Mucosa of rectum (tissue), 2 donors: ENCODE measurements at regions not wholly inside any gene's neighbourhood (a gene's known extent, or its start where the extent isn't known, plus 50 kb on each side); places are given as distances from the start of the nearest gene placed in this dataset.

Source experiments
- H3K27ac ChIP-seq, 2 donors: one replicate each; pipeline ENCODE4 v1.7.0; 2013; ENCODE audit warnings: inconsistent platforms in 2 of 2, low read depth in 2 of 2, low read length in 2 of 2
- H3K27me3 ChIP-seq, 2 donors: one replicate each; pipeline ENCODE4 v1.7.0; 2013; ENCODE audit warnings: low read length in 2 of 2; ENCODE audit not compliant: control insufficient read depth in 2 of 2, insufficient read depth in 2 of 2
- H3K36me3 ChIP-seq, 2 donors: one replicate each; pipeline ENCODE4 v1.7.0; 2013; ENCODE audit warnings: low read length in 2 of 2; ENCODE audit not compliant: control insufficient read depth in 2 of 2, insufficient read depth in 2 of 2
- H3K4me1 ChIP-seq, 2 donors: one replicate each; pipeline ENCODE4 v1.7.0; 2013; ENCODE audit warnings: low read length in 2 of 2, mild to moderate bottlenecking in 1 of 2; ENCODE audit not compliant: control insufficient read depth in 2 of 2, insufficient read depth in 2 of 2
- H3K4me3 ChIP-seq, 2 donors: one replicate each; pipeline ENCODE4 v1.7.0; 2013; ENCODE audit warnings: low read length in 2 of 2
- H3K9ac ChIP-seq, 2 donors: one replicate each; pipeline ENCODE4 v1.7.0; 2013; ENCODE audit warnings: low read length in 2 of 2, low read depth in 1 of 2, mild to moderate bottlenecking in 1 of 2
- H3K9me3 ChIP-seq, 2 donors: one replicate each; pipeline ENCODE4 v1.7.0; 2013; ENCODE audit warnings: low read length in 2 of 2; ENCODE audit not compliant: control insufficient read depth in 2 of 2
- donor health status: healthy.
- donor health status: Normal muscosa, but diverticular disease.

DNA sequence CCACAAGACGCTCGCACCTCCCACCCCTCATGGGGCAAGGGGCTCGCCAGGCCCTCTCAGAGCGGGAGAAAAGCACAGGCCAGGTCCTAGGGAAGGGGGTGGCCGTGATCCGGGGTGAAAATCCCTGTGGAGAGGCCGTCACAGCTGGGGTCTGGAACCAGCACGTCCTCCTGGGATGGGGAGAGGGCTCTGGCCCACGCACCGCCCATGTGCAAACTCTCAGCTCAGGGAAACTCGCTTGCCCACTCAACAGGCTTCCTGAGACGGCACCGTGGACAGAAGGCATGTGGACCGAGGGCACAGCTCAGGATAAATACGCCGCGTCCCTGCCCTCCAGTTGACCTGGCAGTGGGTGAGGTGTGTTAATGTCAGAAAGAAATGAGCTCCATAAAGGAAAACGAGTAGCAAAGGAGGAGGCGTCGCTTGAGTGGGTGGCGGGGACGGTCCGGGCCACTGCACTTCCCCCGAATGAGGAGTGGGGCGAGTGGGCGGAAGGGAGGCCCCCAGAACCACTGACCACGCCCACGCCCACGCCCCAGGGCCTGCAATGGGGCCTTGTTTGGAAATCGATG lies 57.6 kb upstream of the GALNT9 start:
- Histone ChIP-seq H3K36me3 (no peaks in the 10 kb centered on the region), H3K9ac (no peak overlapping the region), H3K27ac (no peak overlapping the region), H3K4me3 (no peak overlapping the region), H3K4me1 (no peaks in the 10 kb centered on the region), H3K9me3 (no peaks in the 10 kb centered on the region), H3K27me3 (peaks cover 15 to 27% of the 10 kb centered on the region in 2 donors)

DNA sequence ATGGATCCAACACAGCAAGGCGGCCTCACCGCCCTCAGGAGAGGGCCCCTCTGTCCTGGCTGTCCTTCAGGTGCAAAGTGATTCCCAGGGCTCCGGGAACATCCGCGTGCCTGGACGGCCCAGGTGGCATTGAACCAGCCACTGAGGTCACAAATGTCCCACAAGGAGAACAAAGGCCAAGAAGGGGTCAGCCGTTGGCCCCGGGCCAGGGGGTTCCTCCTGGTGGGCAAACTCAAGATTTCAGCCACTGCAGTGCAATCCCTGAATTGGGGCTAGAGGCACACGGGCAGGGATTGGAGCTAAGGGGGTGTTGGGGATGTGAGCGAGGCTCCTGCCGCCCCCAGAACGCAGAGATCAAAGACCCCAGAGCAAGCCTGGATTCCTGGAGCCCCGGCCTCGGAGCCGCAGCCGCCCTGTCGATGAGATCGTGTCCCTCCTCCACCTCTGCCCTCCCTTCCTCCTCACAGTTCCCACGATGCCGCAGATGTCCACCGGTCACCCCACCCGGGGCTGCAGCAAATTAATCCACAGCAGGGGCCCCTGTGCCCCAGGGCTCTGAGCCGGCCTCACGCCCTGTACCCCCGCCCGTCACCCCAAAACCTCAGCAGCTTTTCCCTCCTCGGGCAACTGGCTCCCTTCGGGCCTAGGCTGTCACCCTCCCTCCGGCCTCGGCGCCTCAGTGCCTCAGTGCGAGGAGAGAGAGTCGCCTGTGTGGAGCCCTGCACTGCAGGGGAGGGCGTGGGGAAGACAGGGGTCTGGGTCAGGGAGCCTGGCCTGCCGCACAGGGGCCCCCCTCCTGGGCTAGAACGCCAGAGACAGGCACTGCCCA lies 56.7 kb upstream of the GALNT9 start:
- Histone ChIP-seq H3K9ac (no peak overlapping the region), H3K36me3 (no peaks in the 10 kb centered on the region), H3K4me1 (no peaks in the 10 kb centered on the region), H3K9me3 (no peaks in the 10 kb centered on the region), H3K4me3 (no peak overlapping the region), H3K27ac (no peak overlapping the region), H3K27me3 (peaks cover 19 to 28% of the 10 kb centered on the region in 2 donors)

DNA sequence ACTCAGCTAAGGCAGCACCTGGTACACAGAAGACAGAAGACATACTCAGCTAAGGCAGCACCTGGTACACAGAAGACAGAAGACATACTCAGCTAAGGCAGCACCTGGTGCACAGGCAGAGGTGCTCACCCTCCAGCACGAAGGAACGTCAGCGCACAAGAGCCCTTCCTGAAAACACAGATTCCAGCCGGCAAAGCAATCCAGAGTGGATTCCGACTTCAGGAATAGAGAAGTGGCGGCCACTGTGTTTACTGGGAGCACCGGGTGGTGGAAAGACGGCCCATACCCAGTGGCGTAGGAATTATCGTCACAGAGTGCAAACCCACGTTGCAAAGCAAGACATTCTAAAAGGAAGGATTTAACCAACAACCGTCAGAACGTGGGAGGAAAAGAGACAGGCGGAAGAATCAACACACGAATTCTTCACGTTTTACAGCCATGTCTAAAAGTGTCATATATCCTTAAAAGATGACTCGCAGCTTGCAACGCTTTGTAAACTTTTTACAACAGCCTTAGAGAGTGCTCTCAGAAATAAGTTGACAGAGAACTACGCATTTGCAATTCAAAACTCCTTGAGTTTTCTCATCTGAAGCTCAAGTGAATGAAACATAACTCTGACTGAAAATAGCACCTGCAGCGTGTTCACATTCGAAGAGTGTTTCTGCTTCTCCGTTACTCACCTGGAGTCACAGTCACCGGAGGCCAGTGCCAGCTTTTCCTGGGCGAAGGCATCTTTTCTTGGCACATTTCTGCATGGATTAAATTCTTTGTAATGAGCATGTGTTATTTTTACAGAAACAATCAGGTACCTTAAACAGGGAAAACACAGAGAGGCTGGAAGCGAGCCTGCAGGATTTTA lies 55.8 kb upstream of the GALNT9 start:
- H3K9ac ChIP-seq, result no peak overlapping the region
- peaks cover 23 to 35% of the 10 kb centered on the region in 2 donors for H3K27me3 ChIP-seq
- H3K4me1 ChIP-seq, result no peaks in the 10 kb centered on the region
- no peaks in the 10 kb centered on the region for H3K9me3 ChIP-seq
- H3K36me3 ChIP-seq, result no peaks in the 10 kb centered on the region
- H3K27ac ChIP-seq, result no peak overlapping the region
- H3K4me3 ChIP-seq, result no peak overlapping the region

DNA sequence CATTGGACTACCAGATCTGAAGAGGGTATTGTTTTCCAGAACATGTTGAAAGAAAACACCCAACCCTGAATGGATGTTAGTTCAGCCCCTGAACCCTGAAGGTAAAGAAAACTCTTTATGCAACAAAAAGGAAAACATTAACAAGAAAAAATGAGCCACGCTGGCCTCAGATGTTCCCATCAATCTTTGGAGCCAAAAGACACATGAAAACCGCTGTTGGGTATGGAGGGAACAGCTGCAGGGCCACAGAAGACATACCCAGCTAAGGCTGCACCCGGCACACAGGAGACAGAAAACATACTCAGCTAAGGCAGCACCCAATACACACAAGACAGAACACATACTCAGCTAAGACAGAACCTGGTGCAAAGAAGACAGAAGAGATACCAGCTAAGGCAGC lies 51.3 kb upstream of the GALNT9 start:
- no peaks in the 10 kb centered on the region for H3K36me3 ChIP-seq
- no peak overlapping the region for H3K4me3 ChIP-seq
- no peaks in the 10 kb centered on the region for H3K4me1 ChIP-seq
- no peaks in the 10 kb centered on the region for H3K9me3 ChIP-seq
- peaks cover 28 to 29% of the 10 kb centered on the region in 2 donors for H3K27me3 ChIP-seq
- H3K9ac ChIP-seq, result no peak overlapping the region
- H3K27ac ChIP-seq, result no peak overlapping the region

DNA sequence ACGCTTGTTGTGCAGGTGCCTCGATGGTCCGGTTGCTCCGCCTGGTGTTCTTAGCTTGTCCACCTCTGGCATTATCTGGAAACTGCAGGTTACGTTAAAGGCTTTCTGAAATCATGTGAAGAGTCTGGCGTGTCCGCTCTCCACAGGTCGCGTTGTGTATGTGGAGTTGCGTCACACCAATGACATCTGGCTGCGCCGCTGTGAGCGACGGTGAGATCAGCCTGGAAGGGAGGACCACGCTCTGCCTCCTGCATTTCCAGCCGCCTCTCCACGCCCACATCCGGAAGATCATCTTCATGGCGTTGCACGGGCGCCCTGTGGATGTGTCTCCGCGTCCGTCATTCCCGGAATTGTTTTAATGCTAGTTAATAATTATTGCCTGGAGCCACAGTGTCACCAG lies 50.6 kb upstream of the GALNT9 start:
- Histone ChIP-seq H3K36me3 (no peaks in the 10 kb centered on the region), H3K9ac (no peak overlapping the region), H3K27me3 (peaks cover 24% of the 10 kb centered on the region in 2 donors), H3K4me1 (no peaks in the 10 kb centered on the region), H3K27ac (no peak overlapping the region), H3K4me3 (no peak overlapping the region), H3K9me3 (no peaks in the 10 kb centered on the region)

DNA sequence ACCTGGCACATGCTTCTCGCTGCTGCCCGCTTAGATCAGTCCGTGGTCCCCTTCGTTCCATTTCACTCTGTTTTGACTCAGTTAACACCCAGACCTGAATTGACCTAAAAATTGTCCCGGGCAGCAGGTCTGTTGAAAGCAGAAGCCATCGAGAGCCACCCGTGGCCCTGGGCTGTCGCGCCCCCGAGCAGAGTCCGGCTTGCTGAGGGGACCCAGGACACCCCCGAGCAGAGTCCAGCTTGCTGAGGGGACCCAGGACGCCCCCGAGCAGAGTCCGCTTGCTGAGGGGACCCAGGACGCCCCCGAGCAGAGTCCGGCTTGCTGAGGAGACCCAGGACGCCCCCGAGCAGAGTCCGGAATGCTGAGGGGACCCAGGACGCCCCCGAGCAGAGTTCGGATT lies 50.2 kb upstream of the GALNT9 start:
- Histone ChIP-seq H3K27me3 (peaks cover 22 to 24% of the 10 kb centered on the region in 2 donors), H3K27ac (no peak overlapping the region), H3K9ac (no peak overlapping the region), H3K4me3 (no peak overlapping the region), H3K4me1 (no peaks in the 10 kb centered on the region), H3K36me3 (no peaks in the 10 kb centered on the region), H3K9me3 (no peaks in the 10 kb centered on the region)
